ENCODE measurements at regions not wholly inside any gene's neighbourhood (a gene's known extent, or its start where the extent isn't known, plus 50 kb on each side); places are given as distances from the start of the nearest gene placed in this dataset.

DNA sequence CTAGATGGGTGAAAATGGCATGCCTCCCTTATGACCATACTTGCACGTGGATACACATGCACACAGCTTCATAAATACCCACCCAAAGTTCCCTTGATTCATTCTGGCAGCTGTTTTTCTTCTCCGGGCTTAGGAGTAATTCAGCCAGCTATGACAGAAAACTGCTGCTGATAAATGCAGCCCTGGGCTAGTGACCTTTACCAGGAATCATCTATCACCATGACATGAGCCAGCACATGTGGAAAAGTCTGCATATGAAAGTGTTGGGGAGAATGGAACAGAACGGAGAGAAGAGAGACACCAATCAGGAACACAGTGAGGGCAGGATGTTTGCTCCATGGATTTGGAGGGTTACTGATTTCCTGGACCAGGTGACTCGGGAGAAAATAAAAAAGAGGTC lies 706.3 kb downstream of the PDCD6IP start:
- no TSS peak for BruUV-seq (replicated peaks)
- H3K4me1 ChIP-seq (ENCODE audit: control insufficient read depth, insufficient read depth, low read length) = no peaks in the 10 kb centered on the region
- ATAC-seq = no peak
- no peaks in the 10 kb centered on the region for H3K79me2 ChIP-seq (ENCODE audit: control insufficient read depth, insufficient read depth, low read length)
- no peaks in the 10 kb centered on the region for H3K27me3 ChIP-seq (replicated peaks in 1 of 2; ENCODE audit: control insufficient read depth in 2 of 2, insufficient read depth in 2 of 2, low read length in 1 of 2)
- ChIA-PET POLR2A (no interaction called here), CTCF (no interaction called here), SMC1A (ENCODE audit: uncharacterized antibody, unreplicated experiment) (interaction anchor here (1.6 kb wide), 1 partner anchor 15 kb away, joined by 4 read pairs; no protein-coding TSS in a partner anchor), RAD21 (ENCODE audit: unreplicated experiment) (no interaction called here)
- DNase-seq (ENCODE audit: low read depth, low spot score) = no peak
- H3K4me3 ChIP-seq = no peak overlapping the region
- no peak overlapping the region for H3K27ac ChIP-seq (ENCODE audit: control insufficient read depth, insufficient read depth)
- 14% methylated on average over 4 of the region's 4 CpGs for WGBS (ENCODE audit: insufficient coverage, insufficient replicate concordance, low lambda C conversion rate, missing lambda C conversion rate)
- H2AFZ ChIP-seq (ENCODE audit: control insufficient read depth, low read depth, low read length) = no peak overlapping the region
- no peaks in the 10 kb centered on the region for H3K36me3 ChIP-seq (ENCODE audit: control insufficient read depth in 2 of 2, insufficient read depth in 2 of 2, low read length in 1 of 2)
- no peak for FAIRE-seq
- TF ChIP-seq, protein P1, sequence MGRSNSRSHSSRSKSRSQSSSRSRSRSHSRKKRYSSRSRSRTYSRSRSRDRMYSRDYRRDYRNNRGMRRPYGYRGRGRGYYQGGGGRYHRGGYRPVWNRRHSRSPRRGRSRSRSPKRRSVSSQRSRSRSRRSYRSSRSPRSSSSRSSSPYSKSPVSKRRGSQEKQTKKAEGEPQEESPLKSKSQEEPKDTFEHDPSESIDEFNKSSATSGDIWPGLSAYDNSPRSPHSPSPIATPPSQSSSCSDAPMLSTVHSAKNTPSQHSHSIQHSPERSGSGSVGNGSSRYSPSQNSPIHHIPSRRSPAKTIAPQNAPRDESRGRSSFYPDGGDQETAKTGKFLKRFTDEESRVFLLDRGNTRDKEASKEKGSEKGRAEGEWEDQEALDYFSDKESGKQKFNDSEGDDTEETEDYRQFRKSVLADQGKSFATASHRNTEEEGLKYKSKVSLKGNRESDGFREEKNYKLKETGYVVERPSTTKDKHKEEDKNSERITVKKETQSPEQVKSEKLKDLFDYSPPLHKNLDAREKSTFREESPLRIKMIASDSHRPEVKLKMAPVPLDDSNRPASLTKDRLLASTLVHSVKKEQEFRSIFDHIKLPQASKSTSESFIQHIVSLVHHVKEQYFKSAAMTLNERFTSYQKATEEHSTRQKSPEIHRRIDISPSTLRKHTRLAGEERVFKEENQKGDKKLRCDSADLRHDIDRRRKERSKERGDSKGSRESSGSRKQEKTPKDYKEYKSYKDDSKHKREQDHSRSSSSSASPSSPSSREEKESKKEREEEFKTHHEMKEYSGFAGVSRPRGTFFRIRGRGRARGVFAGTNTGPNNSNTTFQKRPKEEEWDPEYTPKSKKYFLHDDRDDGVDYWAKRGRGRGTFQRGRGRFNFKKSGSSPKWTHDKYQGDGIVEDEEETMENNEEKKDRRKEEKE (IDR thresholded peaks at IDR 0.05) = no peak
- no peak for TF ChIP-seq SUZ12 (IDR thresholded peaks at IDR 0.05; ENCODE audit: unreplicated experiment)
- TF ChIP-seq CHD1 (IDR thresholded peaks at IDR 0.05; ENCODE audit: low read depth, low read length) = no peak
- H3K4me2 ChIP-seq (ENCODE audit: control insufficient read depth, insufficient read depth) = no peak overlapping the region
- H3K9ac ChIP-seq (ENCODE audit: control insufficient read depth, insufficient read depth, low read length) = no peak overlapping the region
- in situ Hi-C loops (cut with MboI) = no loop called here
- no peaks in the 10 kb centered on the region for H4K20me1 ChIP-seq (ENCODE audit: control insufficient read depth, insufficient read depth)
- no peaks in the 10 kb centered on the region for H3K9me3 ChIP-seq (replicated peaks; ENCODE audit: control insufficient read depth, insufficient read depth, low read length)
- intact Hi-C loops (cut with micrococcal nuclease; ENCODE audit: unreplicated experiment) = no loop called here

DNA sequence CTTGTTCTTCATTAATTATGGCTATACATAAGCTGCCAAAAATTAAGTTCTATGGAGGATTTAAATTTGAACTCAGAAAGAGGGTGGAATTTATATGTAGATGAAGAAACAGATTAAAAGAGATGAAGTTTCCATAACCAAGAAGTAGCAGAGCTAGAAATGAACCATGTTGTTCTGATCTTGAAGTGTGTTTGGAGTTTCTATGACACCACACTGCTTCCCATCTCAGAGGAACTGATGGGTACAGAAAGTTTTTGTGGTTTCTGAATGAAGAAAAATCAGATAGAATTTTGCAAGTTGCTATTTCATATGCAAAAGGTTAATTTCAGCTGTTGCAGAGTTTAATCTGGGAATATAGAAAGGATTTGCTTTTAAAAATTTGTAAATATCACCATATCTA lies 710.3 kb downstream of the PDCD6IP start:
- no peaks in the 10 kb centered on the region for H3K79me2 ChIP-seq (ENCODE audit: control insufficient read depth, insufficient read depth, low read length)
- no peaks in the 10 kb centered on the region for H3K9me3 ChIP-seq (replicated peaks; ENCODE audit: control insufficient read depth, insufficient read depth, low read length)
- no peaks in the 10 kb centered on the region for H4K20me1 ChIP-seq (ENCODE audit: control insufficient read depth, insufficient read depth)
- no TSS peak for BruUV-seq (replicated peaks)
- ChIA-PET POLR2A (no interaction called here), RAD21 (ENCODE audit: unreplicated experiment) (no interaction called here), SMC1A (ENCODE audit: uncharacterized antibody, unreplicated experiment) (interaction anchor here (1.2 kb wide), 1 partner anchor 29 kb away, joined by 3 read pairs; no protein-coding TSS in a partner anchor), CTCF (no interaction called here)
- H3K4me3 ChIP-seq = no peak overlapping the region
- H2AFZ ChIP-seq (ENCODE audit: control insufficient read depth, low read depth, low read length) = no peak overlapping the region
- ATAC-seq = no peak
- no peaks in the 10 kb centered on the region for H3K36me3 ChIP-seq (ENCODE audit: control insufficient read depth in 2 of 2, insufficient read depth in 2 of 2, low read length in 1 of 2)
- intact Hi-C loops (cut with micrococcal nuclease; ENCODE audit: unreplicated experiment) = no loop called here
- no peak overlapping the region for H3K4me2 ChIP-seq (ENCODE audit: control insufficient read depth, insufficient read depth)
- no peak overlapping the region for H3K27ac ChIP-seq (ENCODE audit: control insufficient read depth, insufficient read depth)
- in situ Hi-C loops (cut with MboI) = no loop called here
- no peak overlapping the region for H3K9ac ChIP-seq (ENCODE audit: control insufficient read depth, insufficient read depth, low read length)
- FAIRE-seq = no peak
- H3K4me1 ChIP-seq (ENCODE audit: control insufficient read depth, insufficient read depth, low read length) = no peaks in the 10 kb centered on the region
- H3K27me3 ChIP-seq (replicated peaks in 1 of 2; ENCODE audit: control insufficient read depth in 2 of 2, insufficient read depth in 2 of 2, low read length in 1 of 2) = no peaks in the 10 kb centered on the region
- DNase-seq (ENCODE audit: low read depth, low spot score) = no peak
- TF ChIP-seq RELA (IDR thresholded peaks at IDR 0.05; ENCODE audit: borderline replicate concordance, partially characterized antibody) (no peak), PAX8 (IDR thresholded peaks at IDR 0.05) (no peak), NR2F1 (conservative IDR thresholded peaks at IDR 0.05) (no peak), NBN (IDR thresholded peaks at IDR 0.05) (no peak)
- TF ChIP-seq, protein P2, sequence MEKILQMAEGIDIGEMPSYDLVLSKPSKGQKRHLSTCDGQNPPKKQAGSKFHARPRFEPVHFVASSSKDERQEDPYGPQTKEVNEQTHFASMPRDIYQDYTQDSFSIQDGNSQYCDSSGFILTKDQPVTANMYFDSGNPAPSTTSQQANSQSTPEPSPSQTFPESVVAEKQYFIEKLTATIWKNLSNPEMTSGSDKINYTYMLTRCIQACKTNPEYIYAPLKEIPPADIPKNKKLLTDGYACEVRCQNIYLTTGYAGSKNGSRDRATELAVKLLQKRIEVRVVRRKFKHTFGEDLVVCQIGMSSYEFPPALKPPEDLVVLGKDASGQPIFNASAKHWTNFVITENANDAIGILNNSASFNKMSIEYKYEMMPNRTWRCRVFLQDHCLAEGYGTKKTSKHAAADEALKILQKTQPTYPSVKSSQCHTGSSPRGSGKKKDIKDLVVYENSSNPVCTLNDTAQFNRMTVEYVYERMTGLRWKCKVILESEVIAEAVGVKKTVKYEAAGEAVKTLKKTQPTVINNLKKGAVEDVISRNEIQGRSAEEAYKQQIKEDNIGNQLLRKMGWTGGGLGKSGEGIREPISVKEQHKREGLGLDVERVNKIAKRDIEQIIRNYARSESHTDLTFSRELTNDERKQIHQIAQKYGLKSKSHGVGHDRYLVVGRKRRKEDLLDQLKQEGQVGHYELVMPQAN (conservative IDR thresholded peaks at IDR 0.05) = no peak
- TF ChIP-seq, protein P3, sequence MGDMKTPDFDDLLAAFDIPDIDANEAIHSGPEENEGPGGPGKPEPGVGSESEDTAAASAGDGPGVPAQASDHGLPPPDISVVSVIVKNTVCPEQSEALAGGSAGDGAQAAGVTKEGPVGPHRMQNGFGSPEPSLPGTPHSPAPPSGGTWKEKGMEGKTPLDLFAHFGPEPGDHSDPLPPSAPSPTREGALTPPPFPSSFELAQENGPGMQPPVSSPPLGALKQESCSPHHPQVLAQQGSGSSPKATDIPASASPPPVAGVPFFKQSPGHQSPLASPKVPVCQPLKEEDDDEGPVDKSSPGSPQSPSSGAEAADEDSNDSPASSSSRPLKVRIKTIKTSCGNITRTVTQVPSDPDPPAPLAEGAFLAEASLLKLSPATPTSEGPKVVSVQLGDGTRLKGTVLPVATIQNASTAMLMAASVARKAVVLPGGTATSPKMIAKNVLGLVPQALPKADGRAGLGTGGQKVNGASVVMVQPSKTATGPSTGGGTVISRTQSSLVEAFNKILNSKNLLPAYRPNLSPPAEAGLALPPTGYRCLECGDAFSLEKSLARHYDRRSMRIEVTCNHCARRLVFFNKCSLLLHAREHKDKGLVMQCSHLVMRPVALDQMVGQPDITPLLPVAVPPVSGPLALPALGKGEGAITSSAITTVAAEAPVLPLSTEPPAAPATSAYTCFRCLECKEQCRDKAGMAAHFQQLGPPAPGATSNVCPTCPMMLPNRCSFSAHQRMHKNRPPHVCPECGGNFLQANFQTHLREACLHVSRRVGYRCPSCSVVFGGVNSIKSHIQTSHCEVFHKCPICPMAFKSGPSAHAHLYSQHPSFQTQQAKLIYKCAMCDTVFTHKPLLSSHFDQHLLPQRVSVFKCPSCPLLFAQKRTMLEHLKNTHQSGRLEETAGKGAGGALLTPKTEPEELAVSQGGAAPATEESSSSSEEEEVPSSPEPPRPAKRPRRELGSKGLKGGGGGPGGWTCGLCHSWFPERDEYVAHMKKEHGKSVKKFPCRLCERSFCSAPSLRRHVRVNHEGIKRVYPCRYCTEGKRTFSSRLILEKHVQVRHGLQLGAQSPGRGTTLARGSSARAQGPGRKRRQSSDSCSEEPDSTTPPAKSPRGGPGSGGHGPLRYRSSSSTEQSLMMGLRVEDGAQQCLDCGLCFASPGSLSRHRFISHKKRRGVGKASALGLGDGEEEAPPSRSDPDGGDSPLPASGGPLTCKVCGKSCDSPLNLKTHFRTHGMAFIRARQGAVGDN (IDR thresholded peaks at IDR 0.05) = no peak
